ENCODE measurements at regions not wholly inside any gene's neighbourhood (a gene's known extent, or its start where the extent isn't known, plus 50 kb on each side); places are given as distances from the start of the nearest gene placed in this dataset.

GRCh38 chr2:16565481-16565880, 100.2 kb downstream of the CYRIA start:
- no peak overlapping the region for H3K27ac ChIP-seq
- DNase-seq (ENCODE audit: low spot score) (no peak), ATAC-seq (ENCODE audit: insufficient number of reproducible peaks, low FRiP score, low read depth) (no peak)
- no peak for TF ChIP-seq CTCF (IDR thresholded peaks at IDR 0.05)
- no peaks in the 10 kb centered on the region for H3K9me3 ChIP-seq
- no peak overlapping the region for H3K4me3 ChIP-seq
- H3K4me1 ChIP-seq (ENCODE audit: control insufficient read depth in 1 of 2, low read depth in 2 of 2) = no peaks in the 10 kb centered on the region
- H3K27me3 ChIP-seq (replicated peaks; ENCODE audit: insufficient read depth) = no peaks in the 10 kb centered on the region
- peaks cover 3% of the 10 kb centered on the region for H3K36me3 ChIP-seq

- H3K27me3 ChIP-seq (replicated peaks; ENCODE audit: insufficient read depth) = no peaks in the 10 kb centered on the region
- H3K9me3 ChIP-seq = no peaks in the 10 kb centered on the region
- TF ChIP-seq CTCF (IDR thresholded peaks at IDR 0.05) = no peak
- no peak overlapping the region for H3K4me3 ChIP-seq
- DNase-seq (ENCODE audit: low spot score) (no peak), ATAC-seq (ENCODE audit: insufficient number of reproducible peaks, low FRiP score, low read depth) (no peak)
- peaks cover 10% of the 10 kb centered on the region for H3K36me3 ChIP-seq
- H3K4me1 ChIP-seq (ENCODE audit: control insufficient read depth in 1 of 2, low read depth in 2 of 2) = no peaks in the 10 kb centered on the region
- H3K27ac ChIP-seq = no peak overlapping the region
Observed at GRCh38 chr2:16561676-16562075, 104.0 kb downstream of the CYRIA start.

- DNase-seq (ENCODE audit: low spot score) (no peak), ATAC-seq (ENCODE audit: insufficient number of reproducible peaks, low FRiP score, low read depth) (no peak)
- Histone ChIP-seq H3K27ac (no peak overlapping the region), H3K9me3 (no peaks in the 10 kb centered on the region), H3K36me3 (peaks cover 10% of the 10 kb centered on the region), H3K4me1 (ENCODE audit: control insufficient read depth in 1 of 2, low read depth in 2 of 2) (no peaks in the 10 kb centered on the region), H3K4me3 (no peak overlapping the region), H3K27me3 (replicated peaks; ENCODE audit: insufficient read depth) (no peaks in the 10 kb centered on the region)
- no peak for TF ChIP-seq CTCF (IDR thresholded peaks at IDR 0.05)
Observed at GRCh38 chr2:16561251-16561650, 104.4 kb downstream of the CYRIA start.

- DNase-seq (ENCODE audit: low spot score) (no peak), ATAC-seq (ENCODE audit: insufficient number of reproducible peaks, low FRiP score, low read depth) (no peak)
- H3K27ac ChIP-seq = no peak overlapping the region
- no peaks in the 10 kb centered on the region for H3K9me3 ChIP-seq
- no peaks in the 10 kb centered on the region for H3K4me1 ChIP-seq (ENCODE audit: control insufficient read depth in 1 of 2, low read depth in 2 of 2)
- H3K4me3 ChIP-seq = no peak overlapping the region
- peaks cover 12% of the 10 kb centered on the region for H3K36me3 ChIP-seq
- no peaks in the 10 kb centered on the region for H3K27me3 ChIP-seq (replicated peaks; ENCODE audit: insufficient read depth)
- TF ChIP-seq CTCF (IDR thresholded peaks at IDR 0.05) = no peak
Observed at GRCh38 chr2:16559278-16560067, 106.2 kb downstream of the CYRIA start.

GRCh38 chr2:16554060-16554583, 111.5 kb downstream of the CYRIA start:
- DNase-seq (ENCODE audit: low spot score) (no peak), ATAC-seq (ENCODE audit: insufficient number of reproducible peaks, low FRiP score, low read depth) (no peak)
- no peaks in the 10 kb centered on the region for H3K9me3 ChIP-seq
- no peak for TF ChIP-seq CTCF (IDR thresholded peaks at IDR 0.05)
- peaks cover 3% of the 10 kb centered on the region for H3K36me3 ChIP-seq
- H3K4me1 ChIP-seq (ENCODE audit: control insufficient read depth in 1 of 2, low read depth in 2 of 2) = no peaks in the 10 kb centered on the region
- no peak overlapping the region for H3K4me3 ChIP-seq
- H3K27me3 ChIP-seq (replicated peaks; ENCODE audit: insufficient read depth) = no peaks in the 10 kb centered on the region
- H3K27ac ChIP-seq = no peak overlapping the region
